ENCODE measurements at regions not wholly inside any gene's neighbourhood (a gene's known extent, or its start where the extent isn't known, plus 50 kb on each side); places are given as distances from the start of the nearest gene placed in this dataset.
A peak's percentile ranks its signal among the peaks of the same experiment; 100 is the strongest.

DNA sequence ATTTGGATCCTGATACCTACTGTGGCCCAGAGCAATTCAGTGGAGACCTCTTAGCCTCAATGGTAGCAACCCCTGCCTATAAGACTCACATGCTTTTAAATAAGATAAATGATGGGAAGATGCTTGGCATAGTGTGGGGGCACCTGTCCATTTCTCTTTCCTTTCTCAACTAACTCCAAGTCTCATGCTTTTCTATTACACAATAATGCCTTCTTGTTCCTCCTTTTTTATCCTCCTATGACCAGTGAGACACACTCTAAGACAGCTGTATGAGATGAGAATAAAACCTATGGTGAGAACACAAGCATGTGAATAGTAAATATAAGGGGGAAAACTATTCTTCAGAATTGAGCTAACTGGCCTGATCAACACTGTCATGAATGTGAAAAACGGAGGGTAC, 147.0 kb upstream of the STXBP5 start:
- no peak overlapping the region for H3K27ac ChIP-seq
- TF ChIP-seq POLR2A (IDR thresholded peaks at IDR 0.05) = no peak
- TF ChIP-seq, protein P1, sequence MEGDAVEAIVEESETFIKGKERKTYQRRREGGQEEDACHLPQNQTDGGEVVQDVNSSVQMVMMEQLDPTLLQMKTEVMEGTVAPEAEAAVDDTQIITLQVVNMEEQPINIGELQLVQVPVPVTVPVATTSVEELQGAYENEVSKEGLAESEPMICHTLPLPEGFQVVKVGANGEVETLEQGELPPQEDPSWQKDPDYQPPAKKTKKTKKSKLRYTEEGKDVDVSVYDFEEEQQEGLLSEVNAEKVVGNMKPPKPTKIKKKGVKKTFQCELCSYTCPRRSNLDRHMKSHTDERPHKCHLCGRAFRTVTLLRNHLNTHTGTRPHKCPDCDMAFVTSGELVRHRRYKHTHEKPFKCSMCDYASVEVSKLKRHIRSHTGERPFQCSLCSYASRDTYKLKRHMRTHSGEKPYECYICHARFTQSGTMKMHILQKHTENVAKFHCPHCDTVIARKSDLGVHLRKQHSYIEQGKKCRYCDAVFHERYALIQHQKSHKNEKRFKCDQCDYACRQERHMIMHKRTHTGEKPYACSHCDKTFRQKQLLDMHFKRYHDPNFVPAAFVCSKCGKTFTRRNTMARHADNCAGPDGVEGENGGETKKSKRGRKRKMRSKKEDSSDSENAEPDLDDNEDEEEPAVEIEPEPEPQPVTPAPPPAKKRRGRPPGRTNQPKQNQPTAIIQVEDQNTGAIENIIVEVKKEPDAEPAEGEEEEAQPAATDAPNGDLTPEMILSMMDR (IDR thresholded peaks at IDR 0.05) = no peak
- peaks cover 0 to 7% of the 10 kb centered on the region in 2 donors for H3K4me1 ChIP-seq (replicated peaks in 1 of 2)
- WGBS, 4 donors = 67 to 77% (median 68%) methylated on average over 1 of the region's 1 CpG
- no peaks in the 10 kb centered on the region for H3K27me3 ChIP-seq
- no peaks in the 10 kb centered on the region for H3K9me3 ChIP-seq (replicated peaks in 1 of 3)
- no peaks in the 10 kb centered on the region for H3K36me3 ChIP-seq (replicated peaks in 1 of 2)
- DNase-seq = no peak
- H3K4me3 ChIP-seq = no peak overlapping the region
- intact Hi-C loops (cut with DNase I) = no loop called here

DNA sequence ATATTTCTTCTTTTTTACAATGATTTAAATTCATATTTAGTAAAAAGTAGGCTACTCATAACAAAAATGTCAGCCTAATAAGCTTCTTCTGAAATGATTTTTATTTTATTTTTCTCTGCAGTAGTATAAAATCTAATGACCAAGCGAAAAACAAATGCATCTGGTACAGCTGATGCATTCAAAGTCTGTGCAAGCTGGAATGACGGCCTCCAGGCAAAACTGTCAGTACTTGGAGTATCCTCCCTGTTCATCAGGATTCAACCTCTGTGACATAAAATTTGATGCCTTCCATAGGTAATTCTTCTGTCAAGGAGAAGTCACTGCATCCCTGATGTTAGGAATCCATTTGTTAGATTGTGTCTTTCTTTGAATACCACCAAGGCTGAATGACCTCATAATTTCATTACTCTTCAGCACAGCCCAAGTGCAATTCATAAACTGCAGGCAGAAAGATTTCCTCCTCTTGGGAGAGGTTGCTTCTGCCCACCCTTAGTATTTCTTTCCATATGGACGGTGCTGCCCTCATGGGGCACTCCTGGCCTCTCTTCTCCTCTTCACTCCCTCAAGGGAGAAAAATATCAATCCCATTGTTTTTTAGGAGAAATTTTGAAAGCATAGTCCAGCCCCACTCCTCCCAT, 146.4 kb upstream of the STXBP5 start:
- DNase-seq = no peak

DNA sequence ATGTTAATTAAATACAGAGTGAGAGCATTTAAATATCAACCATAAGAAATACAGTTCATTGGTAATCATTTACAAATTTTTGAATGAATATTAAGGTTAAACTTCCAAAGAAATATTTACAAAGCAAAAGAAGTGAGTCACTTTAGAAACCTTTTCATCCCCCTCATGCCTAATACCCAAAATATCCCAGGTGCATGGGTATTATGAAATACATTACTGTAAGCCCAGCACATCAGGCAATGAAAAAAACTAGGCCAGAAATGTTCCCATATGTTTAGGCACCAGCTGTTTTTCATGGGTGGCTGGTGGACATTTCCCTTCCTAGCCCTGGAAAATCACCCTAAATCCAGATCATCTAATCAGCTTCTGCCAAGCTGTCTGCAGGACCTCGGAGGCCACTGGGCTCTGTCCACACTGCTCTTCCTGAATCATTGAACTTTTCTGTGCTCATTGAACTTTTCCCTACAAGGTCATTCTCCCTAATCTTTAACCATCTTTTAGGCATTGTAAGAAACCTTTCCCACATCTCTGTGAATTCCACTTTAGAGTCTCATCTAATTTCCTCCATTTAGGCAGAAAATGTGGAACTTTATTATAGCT, 145.3 kb upstream of the STXBP5 start:
- 6 to 33% (median 23%) methylated on average over 1 of the region's 1 CpG for WGBS, 4 donors
- intact Hi-C loops (cut with DNase I) = no loop called here
- no peak for TF ChIP-seq POLR2A (IDR thresholded peaks at IDR 0.05)
- TF ChIP-seq, protein P1 (IDR thresholded peaks at IDR 0.05) = no peak
- H3K4me1 ChIP-seq (replicated peaks in 1 of 2) = peaks cover 0 to 7% of the 10 kb centered on the region in 2 donors
- H3K36me3 ChIP-seq (replicated peaks in 1 of 2) = no peaks in the 10 kb centered on the region
- H3K27ac ChIP-seq = no peak overlapping the region
- peak in 1 of 7 donors; percentile 8 for DNase-seq
- H3K4me3 ChIP-seq = no peak overlapping the region
- H3K9me3 ChIP-seq (replicated peaks in 1 of 3) = no peaks in the 10 kb centered on the region
- H3K27me3 ChIP-seq = no peaks in the 10 kb centered on the region

More for the DNA sequence above, 146.4 kb upstream of the STXBP5 start:
- Histone ChIP-seq H3K4me3 (no peak overlapping the region), H3K9me3 (replicated peaks in 1 of 3) (no peaks in the 10 kb centered on the region), H3K4me1 (replicated peaks in 1 of 2) (peaks cover 0 to 7% of the 10 kb centered on the region in 2 donors), H3K27me3 (no peaks in the 10 kb centered on the region), H3K36me3 (replicated peaks in 1 of 2) (no peaks in the 10 kb centered on the region), H3K27ac (no peak overlapping the region)
- TF ChIP-seq, protein P1 (IDR thresholded peaks at IDR 0.05) = no peak
- TF ChIP-seq POLR2A (IDR thresholded peaks at IDR 0.05) = no peak
- WGBS, 4 donors = 85 to 91% (median 86%) methylated on average over 3 of the region's 3 CpGs
- intact Hi-C loops (cut with DNase I) = no loop called here

DNA sequence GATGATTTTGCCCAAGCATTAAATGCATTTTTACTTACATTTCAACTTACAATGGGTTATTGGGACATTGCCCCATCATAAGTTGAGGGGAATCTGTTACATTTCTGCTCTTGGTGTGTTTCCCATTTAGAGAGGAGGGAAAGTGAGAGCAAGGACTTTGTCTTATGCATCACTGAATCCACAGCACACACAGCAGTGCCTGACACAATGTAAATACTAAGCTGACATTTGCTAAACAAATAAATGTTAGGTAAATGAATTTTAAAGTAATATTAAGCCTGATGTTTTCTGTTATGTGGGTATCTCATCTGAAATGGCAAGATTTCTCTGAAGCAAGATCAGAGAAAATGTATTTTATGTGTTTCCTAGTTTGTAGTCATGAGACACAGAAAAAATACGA, 143.6 kb upstream of the STXBP5 start:
- Histone ChIP-seq H3K36me3 (replicated peaks in 1 of 2) (no peaks in the 10 kb centered on the region), H3K27me3 (no peaks in the 10 kb centered on the region), H3K4me1 (replicated peaks in 1 of 2) (peaks cover 0 to 7% of the 10 kb centered on the region in 2 donors), H3K27ac (no peak overlapping the region), H3K9me3 (replicated peaks in 1 of 3) (no peaks in the 10 kb centered on the region), H3K4me3 (no peak overlapping the region)
- TF ChIP-seq POLR2A (IDR thresholded peaks at IDR 0.05) = no peak
- TF ChIP-seq, protein P1 (IDR thresholded peaks at IDR 0.05) = no peak
- WGBS, 4 donors = 82 to 96% (median 89%) methylated on average over 1 of the region's 1 CpG
- intact Hi-C loops (cut with DNase I) = no loop called here
- DNase-seq = no peak
